GM21528 (cell line): ENCODE measurements at regions not wholly inside any gene's neighbourhood (a gene's known extent, or its start where the extent isn't known, plus 50 kb on each side); places are given as distances from the start of the nearest gene placed in this dataset.
"Not testable (repeated sequence)": the region's sequence is repeated elsewhere in the genome, so short reads cannot be mapped to it uniquely, and the experiment has no call there.

Experiments
- ATAC-seq: cut with Tn5 transposase; IDR thresholded peaks from one replicate; pipeline ENCODE4 v1.9.1; 2021; ENCODE audit warnings: mild to moderate bottlenecking, moderate library complexity; ENCODE audit not compliant: unreplicated experiment, low FRiP score

- ATAC-seq, result no peak
Observed at GRCh38 chr4:129839687-129840086, 743.7 kb downstream of the C4orf33 start.

- no peak for ATAC-seq
Observed at GRCh38 chr4:129842096-129842495, 746.1 kb downstream of the C4orf33 start.

GRCh38 chr4:129852434-129852833 lies 756.5 kb downstream of the C4orf33 start:
- ATAC-seq, result no peak

GRCh38 chr4:129853685-129854467 lies 757.9 kb downstream of the C4orf33 start:
- ATAC-seq, result not testable (repeated sequence)

GRCh38 chr4:129862461-129862860 lies 766.5 kb downstream of the C4orf33 start:
- ATAC-seq, result no peak

- ATAC-seq, result no peak
Observed at GRCh38 chr4:129863206-129863605, 767.3 kb downstream of the C4orf33 start.

GRCh38 chr4:129883996-129884395 lies 788.0 kb downstream of the C4orf33 start:
- no peak for ATAC-seq

GRCh38 chr4:129897111-129897510 lies 801.2 kb downstream of the C4orf33 start:
- no peak for ATAC-seq

GRCh38 chr4:129899849-129900248 lies 803.9 kb downstream of the C4orf33 start:
- no peak for ATAC-seq

GRCh38 chr4:129900430-129900953 lies 804.5 kb downstream of the C4orf33 start:
- ATAC-seq, result no peak

GRCh38 chr4:129901205-129901604 lies 805.3 kb downstream of the C4orf33 start:
- no peak for ATAC-seq

GRCh38 chr4:129903861-129904260 lies 807.9 kb downstream of the C4orf33 start:
- no peak for ATAC-seq

GRCh38 chr4:129905256-129905655 lies 809.3 kb downstream of the C4orf33 start:
- ATAC-seq, result no peak

GRCh38 chr4:129908117-129908516 lies 812.2 kb downstream of the C4orf33 start:
- ATAC-seq, result no peak

- no peak for ATAC-seq
Observed at GRCh38 chr4:129916991-129917390, 821.0 kb downstream of the C4orf33 start.

- no peak for ATAC-seq
Observed at GRCh38 chr4:129917651-129918050, 821.7 kb downstream of the C4orf33 start.

- ATAC-seq, result no peak
Observed at GRCh38 chr4:129926936-129927335, 831.0 kb downstream of the C4orf33 start.

GRCh38 chr4:129929052-129929451 lies 833.1 kb downstream of the C4orf33 start:
- ATAC-seq, result no peak

- ATAC-seq, result no peak
Observed at GRCh38 chr4:129929984-129930383, 834.0 kb downstream of the C4orf33 start.

GRCh38 chr4:129950217-129950616 lies 854.3 kb downstream of the C4orf33 start:
- ATAC-seq, result no peak

GRCh38 chr4:129966175-129966574 lies 870.2 kb downstream of the C4orf33 start:
- ATAC-seq, result no peak

GRCh38 chr4:129968366-129968765 lies 872.4 kb downstream of the C4orf33 start:
- ATAC-seq, result no peak
